ENCODE measurements at regions not wholly inside any gene's neighbourhood (a gene's known extent, or its start where the extent isn't known, plus 50 kb on each side); places are given as distances from the start of the nearest gene placed in this dataset.

- H3K4me1 ChIP-seq (ENCODE audit: control insufficient read depth in 3 of 3, insufficient read depth in 3 of 3, low read length in 3 of 3) = peaks cover 0 to 11% (median 9%) of the 10 kb centered on the region in 3 donors
- H3K27ac ChIP-seq (ENCODE audit: low read depth, low read length) = no peak overlapping the region
- no peak overlapping the region for H3K9ac ChIP-seq (ENCODE audit: low read depth in 1 of 3, low read length in 3 of 3)
- no peaks in the 10 kb centered on the region for H3K9me3 ChIP-seq (ENCODE audit: control insufficient read depth in 3 of 3, low read length in 3 of 3)
- no peaks in the 10 kb centered on the region for H3K36me3 ChIP-seq (ENCODE audit: control insufficient read depth in 3 of 3, insufficient read depth in 3 of 3, low read length in 3 of 3)
- peaks cover 4 to 13% (median 13%) of the 10 kb centered on the region in 3 donors for H3K27me3 ChIP-seq (ENCODE audit: control insufficient read depth in 3 of 3, insufficient read depth in 3 of 3, low read length in 3 of 3)
- H3K4me3 ChIP-seq (ENCODE audit: low read length in 3 of 3) = no peak overlapping the region
These were observed 196.4 kb downstream of the OPA1 start for GRCh38 chr3:193789455-193789854.

GRCh38 chr3:193790086-193790990, 197.3 kb downstream of the OPA1 start:
- H3K36me3 ChIP-seq (ENCODE audit: control insufficient read depth in 3 of 3, insufficient read depth in 3 of 3, low read length in 3 of 3) = no peaks in the 10 kb centered on the region
- peaks cover 0 to 11% (median 9%) of the 10 kb centered on the region in 3 donors for H3K4me1 ChIP-seq (ENCODE audit: control insufficient read depth in 3 of 3, insufficient read depth in 3 of 3, low read length in 3 of 3)
- H3K27me3 ChIP-seq (ENCODE audit: control insufficient read depth in 3 of 3, insufficient read depth in 3 of 3, low read length in 3 of 3) = peaks cover 4 to 13% (median 13%) of the 10 kb centered on the region in 3 donors
- H3K27ac ChIP-seq (ENCODE audit: low read depth, low read length) = no peak overlapping the region
- H3K9me3 ChIP-seq (ENCODE audit: control insufficient read depth in 3 of 3, low read length in 3 of 3) = no peaks in the 10 kb centered on the region
- no peak overlapping the region for H3K4me3 ChIP-seq (ENCODE audit: low read length in 3 of 3)
- no peak overlapping the region for H3K9ac ChIP-seq (ENCODE audit: low read depth in 1 of 3, low read length in 3 of 3)

GRCh38 chr3:193791041-193792032, 198.3 kb downstream of the OPA1 start:
- Histone ChIP-seq H3K9ac (ENCODE audit: low read depth in 1 of 3, low read length in 3 of 3) (no peak overlapping the region), H3K4me3 (ENCODE audit: low read length in 3 of 3) (no peak overlapping the region), H3K27me3 (ENCODE audit: control insufficient read depth in 3 of 3, insufficient read depth in 3 of 3, low read length in 3 of 3) (peaks cover 4 to 13% (median 13%) of the 10 kb centered on the region in 3 donors), H3K9me3 (ENCODE audit: control insufficient read depth in 3 of 3, low read length in 3 of 3) (no peaks in the 10 kb centered on the region), H3K4me1 (ENCODE audit: control insufficient read depth in 3 of 3, insufficient read depth in 3 of 3, low read length in 3 of 3) (peaks cover 0 to 11% (median 9%) of the 10 kb centered on the region in 3 donors), H3K36me3 (ENCODE audit: control insufficient read depth in 3 of 3, insufficient read depth in 3 of 3, low read length in 3 of 3) (no peaks in the 10 kb centered on the region), H3K27ac (ENCODE audit: low read depth, low read length) (no peak overlapping the region)

GRCh38 chr3:193793123-193793522, 200.1 kb downstream of the OPA1 start:
- Histone ChIP-seq H3K4me1 (ENCODE audit: control insufficient read depth in 3 of 3, insufficient read depth in 3 of 3, low read length in 3 of 3) (peaks cover 0 to 10% (median 9%) of the 10 kb centered on the region in 3 donors), H3K36me3 (ENCODE audit: control insufficient read depth in 3 of 3, insufficient read depth in 3 of 3, low read length in 3 of 3) (no peaks in the 10 kb centered on the region), H3K27me3 (ENCODE audit: control insufficient read depth in 3 of 3, insufficient read depth in 3 of 3, low read length in 3 of 3) (peaks cover 4 to 7% (median 5%) of the 10 kb centered on the region in 3 donors), H3K4me3 (ENCODE audit: low read length in 3 of 3) (no peak overlapping the region), H3K9ac (ENCODE audit: low read depth in 1 of 3, low read length in 3 of 3) (no peak overlapping the region), H3K27ac (ENCODE audit: low read depth, low read length) (no peak overlapping the region), H3K9me3 (ENCODE audit: control insufficient read depth in 3 of 3, low read length in 3 of 3) (no peaks in the 10 kb centered on the region)

GRCh38 chr3:193794002-193794881, 201.2 kb downstream of the OPA1 start:
- Histone ChIP-seq H3K27me3 (ENCODE audit: control insufficient read depth in 3 of 3, insufficient read depth in 3 of 3, low read length in 3 of 3) (peaks cover 4 to 7% (median 5%) of the 10 kb centered on the region in 3 donors), H3K4me1 (ENCODE audit: control insufficient read depth in 3 of 3, insufficient read depth in 3 of 3, low read length in 3 of 3) (peaks cover 0 to under 1% (median 0%) of the 10 kb centered on the region in 3 donors), H3K9me3 (ENCODE audit: control insufficient read depth in 3 of 3, low read length in 3 of 3) (no peaks in the 10 kb centered on the region), H3K27ac (ENCODE audit: low read depth, low read length) (no peak overlapping the region), H3K9ac (ENCODE audit: low read depth in 1 of 3, low read length in 3 of 3) (no peak overlapping the region), H3K36me3 (ENCODE audit: control insufficient read depth in 3 of 3, insufficient read depth in 3 of 3, low read length in 3 of 3) (no peaks in the 10 kb centered on the region), H3K4me3 (ENCODE audit: low read length in 3 of 3) (no peak overlapping the region)

GRCh38 chr3:193795062-193795690, 202.2 kb downstream of the OPA1 start:
- H3K27ac ChIP-seq (ENCODE audit: low read depth, low read length) = no peak overlapping the region
- no peaks in the 10 kb centered on the region for H3K36me3 ChIP-seq (ENCODE audit: control insufficient read depth in 3 of 3, insufficient read depth in 3 of 3, low read length in 3 of 3)
- no peaks in the 10 kb centered on the region for H3K9me3 ChIP-seq (ENCODE audit: control insufficient read depth in 3 of 3, low read length in 3 of 3)
- H3K4me3 ChIP-seq (ENCODE audit: low read length in 3 of 3) = no peak overlapping the region
- no peak overlapping the region for H3K9ac ChIP-seq (ENCODE audit: low read depth in 1 of 3, low read length in 3 of 3)
- peaks cover 4 to 7% (median 5%) of the 10 kb centered on the region in 3 donors for H3K27me3 ChIP-seq (ENCODE audit: control insufficient read depth in 3 of 3, insufficient read depth in 3 of 3, low read length in 3 of 3)
- no peaks in the 10 kb centered on the region for H3K4me1 ChIP-seq (ENCODE audit: control insufficient read depth in 3 of 3, insufficient read depth in 3 of 3, low read length in 3 of 3)

- Histone ChIP-seq H3K4me3 (ENCODE audit: low read length in 3 of 3) (no peak overlapping the region), H3K36me3 (ENCODE audit: control insufficient read depth in 3 of 3, insufficient read depth in 3 of 3, low read length in 3 of 3) (no peaks in the 10 kb centered on the region), H3K9ac (ENCODE audit: low read depth in 1 of 3, low read length in 3 of 3) (no peak overlapping the region), H3K27ac (ENCODE audit: low read depth, low read length) (no peak overlapping the region), H3K9me3 (ENCODE audit: control insufficient read depth in 3 of 3, low read length in 3 of 3) (no peaks in the 10 kb centered on the region), H3K4me1 (ENCODE audit: control insufficient read depth in 3 of 3, insufficient read depth in 3 of 3, low read length in 3 of 3) (peaks cover 0 to 3% (median 0%) of the 10 kb centered on the region in 3 donors), H3K27me3 (ENCODE audit: control insufficient read depth in 3 of 3, insufficient read depth in 3 of 3, low read length in 3 of 3) (peaks cover 3 to 5% (median 4%) of the 10 kb centered on the region in 3 donors)
These were observed 203.1 kb downstream of the OPA1 start for GRCh38 chr3:193796089-193796488.

- Histone ChIP-seq H3K4me1 (ENCODE audit: control insufficient read depth in 3 of 3, insufficient read depth in 3 of 3, low read length in 3 of 3) (peaks cover 0 to 3% (median 0%) of the 10 kb centered on the region in 3 donors), H3K27ac (ENCODE audit: low read depth, low read length) (no peak overlapping the region), H3K4me3 (ENCODE audit: low read length in 3 of 3) (no peak overlapping the region), H3K9ac (ENCODE audit: low read depth in 1 of 3, low read length in 3 of 3) (no peak overlapping the region), H3K9me3 (ENCODE audit: control insufficient read depth in 3 of 3, low read length in 3 of 3) (no peaks in the 10 kb centered on the region), H3K36me3 (ENCODE audit: control insufficient read depth in 3 of 3, insufficient read depth in 3 of 3, low read length in 3 of 3) (no peaks in the 10 kb centered on the region), H3K27me3 (ENCODE audit: control insufficient read depth in 3 of 3, insufficient read depth in 3 of 3, low read length in 3 of 3) (peaks cover 0 to 3% (median 3%) of the 10 kb centered on the region in 3 donors)
These were observed 204.6 kb downstream of the OPA1 start for GRCh38 chr3:193797566-193797965.

- Histone ChIP-seq H3K4me1 (ENCODE audit: control insufficient read depth in 3 of 3, insufficient read depth in 3 of 3, low read length in 3 of 3) (peaks cover 0 to 3% (median 0%) of the 10 kb centered on the region in 3 donors), H3K4me3 (ENCODE audit: low read length in 3 of 3) (no peak overlapping the region), H3K27ac (ENCODE audit: low read depth, low read length) (no peak overlapping the region), H3K36me3 (ENCODE audit: control insufficient read depth in 3 of 3, insufficient read depth in 3 of 3, low read length in 3 of 3) (no peaks in the 10 kb centered on the region), H3K27me3 (ENCODE audit: control insufficient read depth in 3 of 3, insufficient read depth in 3 of 3, low read length in 3 of 3) (peaks cover 0 to 3% (median 0%) of the 10 kb centered on the region in 3 donors), H3K9ac (ENCODE audit: low read depth in 1 of 3, low read length in 3 of 3) (no peak overlapping the region), H3K9me3 (ENCODE audit: control insufficient read depth in 3 of 3, low read length in 3 of 3) (no peaks in the 10 kb centered on the region)
These were observed 205.0 kb downstream of the OPA1 start for GRCh38 chr3:193798051-193798450.
